ENCODE measurements at regions not wholly inside any gene's neighbourhood (a gene's known extent, or its start where the extent isn't known, plus 50 kb on each side); places are given as distances from the start of the nearest gene placed in this dataset.

GRCh38 chr18:64592246-64592645 lies 443.4 kb upstream of the LINC00305 start:
- TF ChIP-seq CTCF (IDR thresholded peaks at IDR 0.05): no peak
- no peak for TF ChIP-seq ZNF423 (CRISPR knock-in tag; IDR thresholded peaks at IDR 0.05)
- TF ChIP-seq ZNF232 (CRISPR knock-in tag; IDR thresholded peaks at IDR 0.05): no peak
- no peak for TF ChIP-seq MAX (CRISPR knock-in tag; IDR thresholded peaks at IDR 0.05)
